ENCODE measurements at regions not wholly inside any gene's neighbourhood (a gene's known extent, or its start where the extent isn't known, plus 50 kb on each side); places are given as distances from the start of the nearest gene placed in this dataset.

GRCh38 chr15:70347321-70348225, 249.9 kb upstream of the TLE3 start:
- Histone ChIP-seq H3K27me3 (ENCODE audit: control insufficient read depth, insufficient read depth, low read length) (peaks cover 51% of the 10 kb centered on the region), H3K4me3 (ENCODE audit: insufficient read depth, low read depth, low read length) (no peak overlapping the region), H2BK15ac (ENCODE audit: low read depth, low read length) (no peak overlapping the region), H3K27ac (ENCODE audit: insufficient read depth, low read length) (no peak overlapping the region), H3K4me2 (ENCODE audit: low read depth, low read length) (no peak overlapping the region), H3K9me3 (ENCODE audit: control insufficient read depth, insufficient read depth, low read length) (no peaks in the 10 kb centered on the region; the same call in 1 of the 2 replicates), H2AK5ac (ENCODE audit: low read depth, low read length) (no peak overlapping the region), H2BK20ac (ENCODE audit: low read depth, low read length) (no peak overlapping the region), H3K9ac (ENCODE audit: low read depth, low read length) (no peak overlapping the region), H4K8ac (ENCODE audit: low read depth in 2 of 2, low read length in 2 of 2) (no peak overlapping the region), H2BK5ac (ENCODE audit: low read depth, low read length, poor library complexity, severe bottlenecking) (no peak overlapping the region), H2AK9ac (replicated peaks; ENCODE audit: low read depth, low read length, poor library complexity) (no peak overlapping the region), H4K5ac (ENCODE audit: low read depth, low read length) (no peak overlapping the region), H3K18ac (ENCODE audit: low read depth, low read length) (no peak overlapping the region), H3K23ac (ENCODE audit: low read depth, low read length) (no peak overlapping the region), H4K20me1 (ENCODE audit: insufficient read depth, low read length) (no peaks in the 10 kb centered on the region), H3K4me1 (ENCODE audit: control insufficient read depth, insufficient read depth, low read length) (no peaks in the 10 kb centered on the region), H3K4ac (ENCODE audit: low read depth, low read length) (no peak overlapping the region), H3K56ac (ENCODE audit: extremely low read depth, insufficient read depth, low read length) (no peak overlapping the region), H3K36me3 (ENCODE audit: control insufficient read depth, insufficient read depth, low read length) (no peaks in the 10 kb centered on the region), H3K14ac (replicated peaks; ENCODE audit: low read depth, low read length) (no peak overlapping the region), H4K91ac (ENCODE audit: insufficient read depth, low read depth, low read length) (no peak overlapping the region), H2BK120ac (ENCODE audit: low read depth, low read length) (no peak overlapping the region), H2AFZ (replicated peaks; ENCODE audit: low read length, poor library complexity) (no peak overlapping the region), H3K9me1 (ENCODE audit: insufficient read depth, low read length) (no peaks in the 10 kb centered on the region), H3K79me1 (ENCODE audit: low read depth in 1 of 2, low read length in 2 of 2) (no peaks in the 10 kb centered on the region)
- ATAC-seq (ENCODE audit: low read depth) (no peak), DNase-seq (no peak)
- BruUV-seq (replicated peaks), result no TSS peak
- in situ Hi-C loops (cut with MboI; ENCODE audit: low sequenced_read_pairs), result no loop called here
- ChIA-PET CTCF (no interaction called here), POLR2A (ENCODE audit: unreplicated experiment) (interaction anchor here (0.6 kb wide), 1 partner anchor 412 kb away, joined by 4 read pairs; no protein-coding TSS in a partner anchor)
- dilution Hi-C loops (cut with HindIII; ENCODE audit: low sequenced_read_pairs, unreplicated experiment), result no loop called here
- intact Hi-C loops (cut with micrococcal nuclease), result no loop called here
- WGBS, 2 experiments (ENCODE audit: extremely low coverage in 2 of 2, insufficient read length in 1 of 2), result 50% methylated on average over 2 of the region's 7 CpGs; no CpG with 5 or more reads in 1 of the 2 experiments
- TF ChIP-seq MXI1 (IDR thresholded peaks at IDR 0.05; ENCODE audit: borderline replicate concordance, low read depth, low read length) (no peak), CEBPB (IDR thresholded peaks at IDR 0.05; ENCODE audit: low read depth, low read length) (no peak), RAD21 (IDR thresholded peaks at IDR 0.05; ENCODE audit: low read length) (no peak), MAFK (IDR thresholded peaks at IDR 0.05; ENCODE audit: low read depth, low read length) (no peak), FOS (IDR thresholded peaks at IDR 0.05; ENCODE audit: low read depth, low read length) (no peak), RCOR1 (IDR thresholded peaks at IDR 0.05; ENCODE audit: insufficient replicate concordance, low read length) (no peak), RFX5 (IDR thresholded peaks at IDR 0.05; ENCODE audit: low read depth, low read length) (no peak), POLR2A (IDR thresholded peaks at IDR 0.05; ENCODE audit: low read depth, low read length) (no peak), CTCF (conservative IDR thresholded peaks at IDR 0.05; ENCODE audit: low read depth, low read length) (no peak), CHD1 (IDR thresholded peaks at IDR 0.05; ENCODE audit: low read depth, low read length) (no peak), SMC3 (IDR thresholded peaks at IDR 0.05; ENCODE audit: low read depth, low read length) (no peak), BHLHE40 (IDR thresholded peaks at IDR 0.05; ENCODE audit: low read depth, low read length) (no peak), ELK1 (IDR thresholded peaks at IDR 0.05; ENCODE audit: borderline replicate concordance, low read depth, low read length) (no peak), NFE2L2 (IDR thresholded peaks at IDR 0.05; ENCODE audit: low read depth, low read length) (no peak), MAZ (IDR thresholded peaks at IDR 0.05; ENCODE audit: borderline replicate concordance, low read depth, low read length) (no peak)
